HG03064 (cell line): ENCODE measurements at regions not wholly inside any gene's neighbourhood (a gene's known extent, or its start where the extent isn't known, plus 50 kb on each side); places are given as distances from the start of the nearest gene placed in this dataset.
"Not testable (repeated sequence)": the region's sequence is repeated elsewhere in the genome, so short reads cannot be mapped to it uniquely, and the experiment has no call there.

Source experiments
- ATAC-seq: cut with Tn5 transposase; IDR thresholded peaks from one replicate; pipeline ENCODE4 v1.9.1; 2021; ENCODE audit warnings: low read depth; ENCODE audit not compliant: unreplicated experiment

DNA sequence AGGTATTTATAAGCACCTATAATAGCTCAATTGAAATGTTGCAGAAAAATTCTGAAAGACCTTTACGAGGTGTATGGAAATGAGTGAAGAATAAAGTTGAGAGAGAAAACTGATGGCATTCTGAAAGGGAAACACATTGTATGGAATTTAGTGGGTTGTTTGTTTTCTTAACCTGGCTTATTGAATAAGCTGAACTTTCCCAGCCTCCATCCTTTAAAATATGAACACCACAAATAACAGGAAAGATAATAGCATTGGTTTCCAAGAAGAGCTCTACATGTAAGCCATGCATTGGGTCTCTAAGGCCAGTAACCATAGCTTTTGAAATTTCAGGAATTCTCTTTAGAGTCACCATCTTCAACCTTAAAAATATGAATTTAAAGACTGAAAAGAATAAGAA lies 709.0 kb downstream of the USP25 start:
- no peak for ATAC-seq

DNA sequence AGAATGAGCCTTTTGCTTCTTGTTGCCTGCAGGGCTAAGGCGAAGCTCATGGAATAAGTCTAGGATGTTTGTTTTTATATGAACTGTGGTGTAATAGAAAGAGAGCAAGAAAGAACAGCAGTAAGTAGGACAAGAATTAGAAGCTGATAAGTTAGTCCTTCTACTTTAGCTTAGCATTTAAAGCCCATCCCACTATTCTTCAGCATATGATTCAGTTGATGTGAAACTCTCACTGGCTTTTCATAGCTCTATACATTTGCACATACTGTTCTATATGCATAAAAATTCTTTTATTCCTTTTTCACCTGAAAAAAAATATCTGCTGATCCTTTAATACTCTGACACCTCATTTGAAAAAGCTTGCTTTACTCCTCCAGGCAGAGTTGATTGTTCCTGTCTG lies 712.0 kb downstream of the USP25 start:
- no peak for ATAC-seq

DNA sequence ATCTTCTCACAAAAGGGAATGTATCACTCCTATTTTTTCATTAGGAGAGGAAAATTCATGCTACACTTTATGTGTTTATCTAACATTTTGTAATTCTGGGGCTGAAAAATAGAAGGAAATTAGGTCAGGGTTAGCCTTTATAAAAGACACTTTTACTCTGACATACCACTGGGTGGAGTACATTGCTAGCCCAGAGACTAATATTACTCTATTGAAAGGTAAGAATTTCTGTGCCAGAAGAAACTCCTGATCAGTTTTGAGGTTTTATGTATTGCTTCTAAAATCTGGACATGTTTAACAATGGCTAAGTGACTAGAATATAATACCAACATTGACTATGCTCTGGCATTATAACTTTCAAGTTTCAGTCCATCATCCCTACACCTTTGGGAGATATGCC lies 724.6 kb downstream of the USP25 start:
- no peak for ATAC-seq

DNA sequence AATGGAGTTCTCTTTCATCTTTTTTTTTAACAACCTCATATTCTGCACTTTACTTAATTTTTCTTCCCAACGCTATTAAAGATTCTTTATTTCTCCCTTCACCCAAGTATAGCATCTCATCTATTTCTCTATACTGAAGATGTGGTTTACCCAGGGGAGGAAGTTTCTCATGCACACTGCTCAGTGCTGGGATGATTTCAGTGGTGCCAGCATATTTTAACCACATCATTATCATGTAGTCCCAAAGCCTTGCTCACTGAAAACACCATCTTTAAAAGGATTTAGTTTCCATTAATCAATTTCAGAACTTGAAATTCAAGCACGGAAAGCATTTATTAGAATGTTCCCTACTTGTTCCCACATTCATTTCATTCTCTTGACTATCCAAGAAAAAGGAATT lies 725.7 kb downstream of the USP25 start:
- no peak for ATAC-seq

DNA sequence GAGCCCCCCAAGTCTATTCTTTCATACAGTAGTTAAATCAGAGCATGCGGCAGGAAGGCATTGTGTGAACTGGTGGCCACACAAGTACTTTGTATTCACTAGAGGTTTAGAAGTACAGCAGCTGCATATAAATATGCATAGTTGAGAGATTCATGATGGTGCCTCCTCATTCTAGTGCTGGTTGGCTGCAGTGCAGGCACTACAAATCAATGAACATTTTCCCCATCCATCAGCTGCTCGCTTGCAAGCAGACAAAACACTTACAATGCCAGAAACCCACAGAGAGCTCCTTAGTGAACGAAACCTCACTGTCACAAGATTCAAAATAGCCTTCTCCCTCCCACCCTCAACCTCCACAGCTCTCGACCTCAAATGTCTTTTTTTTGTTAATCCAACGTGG lies 726.2 kb downstream of the USP25 start:
- no peak for ATAC-seq

DNA sequence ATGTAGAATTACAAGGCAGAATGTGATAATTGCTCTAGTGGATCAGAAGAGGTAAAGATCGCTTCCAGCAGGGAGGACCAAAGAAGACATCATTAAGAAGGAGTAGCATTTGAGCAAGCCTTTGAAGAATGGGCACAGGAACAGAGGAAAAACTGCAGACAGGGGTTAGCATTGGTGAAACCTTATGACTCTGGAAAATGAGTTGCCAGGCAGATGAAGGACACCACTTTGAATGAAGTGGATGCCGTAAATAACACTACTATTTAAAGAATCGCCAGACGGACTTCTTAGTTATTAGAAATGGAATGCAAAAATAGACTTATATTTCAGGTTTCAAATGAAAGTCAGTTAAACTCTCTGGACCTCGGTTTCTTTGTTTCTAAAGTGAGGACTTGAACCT lies 727.7 kb downstream of the USP25 start:
- no peak for ATAC-seq

DNA sequence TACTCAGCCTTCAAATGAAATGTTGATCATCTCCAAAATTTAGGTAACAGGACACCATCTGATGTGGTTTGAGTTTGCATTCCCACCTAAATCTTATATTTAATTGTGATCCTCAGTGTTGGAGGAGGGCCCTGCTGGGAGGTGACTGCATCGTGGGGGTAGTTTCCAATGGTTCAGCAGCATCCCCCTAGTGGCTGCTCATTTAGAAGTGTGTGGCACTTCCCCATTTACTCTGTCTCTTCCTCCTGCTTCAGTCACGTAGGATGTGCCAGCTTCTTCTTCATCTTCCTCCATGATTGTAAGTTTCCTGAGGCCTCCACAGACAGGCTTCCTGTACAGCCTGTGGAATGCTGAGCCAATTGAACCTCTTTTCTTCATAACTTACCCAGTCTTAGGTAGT lies 731.2 kb downstream of the USP25 start:
- no peak for ATAC-seq

DNA sequence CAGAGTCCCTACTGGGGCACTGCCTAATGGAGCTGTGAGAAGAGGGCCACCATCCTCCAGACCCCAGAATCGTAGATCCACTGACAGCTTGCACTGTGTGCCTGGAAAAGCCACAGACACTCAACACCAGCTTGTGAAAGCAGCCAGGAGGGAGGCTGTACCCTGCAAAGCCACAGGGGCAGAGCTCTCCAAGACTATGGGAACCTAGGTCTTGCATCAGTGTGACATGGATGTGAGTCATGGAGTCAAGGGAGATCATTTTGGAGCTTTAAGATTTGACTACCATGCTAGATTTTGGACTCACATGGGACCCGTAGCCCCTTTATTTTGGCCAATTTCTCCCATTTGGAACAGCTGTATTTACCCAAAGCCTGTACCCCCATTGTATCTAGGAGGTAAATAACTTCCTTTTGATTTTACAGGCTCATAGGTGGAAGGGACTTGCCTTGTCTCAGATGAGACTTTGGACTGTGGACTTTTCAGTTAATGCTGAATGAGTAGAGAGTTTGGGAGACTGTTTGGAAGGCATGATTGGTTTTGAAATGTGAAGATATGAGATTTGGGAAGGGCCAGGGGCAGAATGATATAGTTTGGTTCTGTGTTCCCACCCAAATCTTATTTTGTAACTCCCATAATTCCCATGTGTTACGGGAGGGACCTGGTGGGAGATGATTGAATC lies 734.6 kb downstream of the USP25 start:
- ATAC-seq: not testable (repeated sequence)

DNA sequence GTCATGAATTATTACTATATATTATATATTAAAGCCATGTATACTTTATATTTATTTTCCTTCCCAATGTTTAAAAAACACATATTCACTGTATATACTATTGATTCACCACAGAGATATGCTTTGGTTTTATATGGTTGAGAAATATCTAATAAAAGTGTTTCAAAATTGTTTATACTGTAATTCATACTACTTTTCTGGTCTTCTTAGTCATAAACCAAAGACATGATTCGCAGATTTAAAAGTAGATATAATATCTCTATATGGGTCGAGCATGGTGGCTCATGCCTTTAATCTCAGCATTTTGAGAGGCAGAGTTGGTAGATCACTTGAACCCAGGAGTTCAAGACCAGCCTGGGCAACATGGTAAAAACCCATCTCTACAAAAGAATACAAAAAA lies 738.4 kb downstream of the USP25 start:
- ATAC-seq: no peak

DNA sequence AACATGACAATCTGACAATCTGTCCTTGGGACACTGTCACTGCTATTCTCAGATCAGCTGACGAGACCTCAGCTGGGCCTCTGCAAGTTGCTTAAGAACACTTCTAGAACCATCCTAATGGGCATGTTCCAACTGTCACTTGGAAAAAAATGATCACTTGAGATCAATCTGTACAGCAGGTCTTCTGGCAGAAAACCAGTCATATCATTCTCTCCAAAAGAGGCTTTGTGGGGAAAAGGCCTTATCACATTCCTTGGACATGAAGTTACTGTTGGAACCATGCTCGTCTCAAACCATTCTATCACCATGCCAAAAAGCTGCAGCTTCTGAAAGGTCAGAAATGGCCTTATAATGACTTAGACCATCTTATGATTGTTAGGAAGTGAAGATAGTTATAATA lies 744.2 kb downstream of the USP25 start:
- ATAC-seq: no peak

DNA sequence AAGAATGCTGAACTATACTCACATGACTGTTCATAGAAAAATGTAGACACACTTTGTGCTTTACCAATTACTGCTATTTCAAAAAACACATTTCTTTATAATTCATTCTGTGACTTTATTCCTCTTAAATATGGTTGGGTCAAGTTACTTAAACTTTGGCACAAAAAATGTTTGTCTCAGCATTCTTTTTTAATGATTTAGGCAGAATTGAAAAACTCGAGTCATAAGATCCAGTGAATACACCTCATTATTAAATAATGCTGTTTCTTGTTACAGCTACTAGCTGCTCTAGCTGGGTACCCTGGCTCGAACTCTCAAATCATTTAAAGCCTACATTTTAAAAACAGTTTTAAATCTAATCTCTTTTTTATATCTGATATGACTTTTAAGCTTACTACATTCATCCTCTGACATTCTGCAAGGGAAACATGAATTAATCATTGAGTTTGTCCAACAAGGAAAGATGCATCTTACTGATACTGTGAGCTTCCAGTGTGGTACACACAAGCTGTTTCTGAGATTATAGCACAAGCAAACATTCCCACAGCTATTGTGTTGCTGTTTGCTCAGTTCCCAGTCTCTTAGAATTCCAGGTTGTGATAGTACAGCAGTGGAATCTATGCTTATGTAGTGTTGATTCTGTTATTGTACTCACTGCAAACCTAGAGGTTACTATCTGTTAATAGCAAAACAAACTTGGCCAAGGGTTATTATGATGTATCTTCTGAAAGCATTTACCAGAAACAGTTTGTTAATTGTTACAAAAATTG lies 746.5 kb downstream of the USP25 start:
- no peak for ATAC-seq

DNA sequence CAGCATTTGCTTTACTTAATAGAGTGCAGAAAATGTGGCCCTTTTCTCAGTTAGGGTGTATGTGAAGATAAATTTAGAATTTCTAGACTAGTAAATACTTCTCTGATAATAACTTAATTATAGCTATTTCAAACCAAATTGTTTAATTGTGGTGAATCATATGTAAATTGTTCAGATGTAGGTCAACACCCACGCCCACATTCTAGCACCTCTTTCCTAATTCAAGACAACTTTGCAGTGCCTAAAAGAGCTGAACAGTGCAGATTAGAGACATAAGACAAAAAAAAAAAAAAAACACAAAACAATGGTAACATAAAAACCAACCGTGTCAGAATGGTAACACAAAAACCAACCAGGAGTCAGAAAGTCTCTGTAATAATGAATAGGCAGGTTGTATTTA lies 758.3 kb downstream of the USP25 start:
- no peak for ATAC-seq

DNA sequence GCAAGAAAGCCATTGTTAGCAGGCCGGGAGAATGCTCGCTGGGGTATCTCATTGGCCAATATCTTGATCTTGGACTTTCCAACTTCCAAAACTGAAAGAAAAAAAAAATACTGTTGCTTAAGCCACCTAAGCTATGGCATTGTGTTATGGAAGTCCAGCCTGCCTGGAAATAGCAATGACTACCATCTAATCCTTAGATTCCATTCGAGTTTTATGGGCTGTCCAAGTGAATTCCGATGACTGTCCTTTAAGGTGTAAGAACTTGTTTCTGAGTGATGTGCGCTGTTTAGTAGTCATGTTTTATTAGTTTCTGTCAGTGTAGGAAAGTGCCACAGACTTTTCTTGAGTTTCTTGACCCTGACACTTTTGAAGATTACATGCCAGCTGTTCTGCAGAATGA lies 762.6 kb downstream of the USP25 start:
- no peak for ATAC-seq

DNA sequence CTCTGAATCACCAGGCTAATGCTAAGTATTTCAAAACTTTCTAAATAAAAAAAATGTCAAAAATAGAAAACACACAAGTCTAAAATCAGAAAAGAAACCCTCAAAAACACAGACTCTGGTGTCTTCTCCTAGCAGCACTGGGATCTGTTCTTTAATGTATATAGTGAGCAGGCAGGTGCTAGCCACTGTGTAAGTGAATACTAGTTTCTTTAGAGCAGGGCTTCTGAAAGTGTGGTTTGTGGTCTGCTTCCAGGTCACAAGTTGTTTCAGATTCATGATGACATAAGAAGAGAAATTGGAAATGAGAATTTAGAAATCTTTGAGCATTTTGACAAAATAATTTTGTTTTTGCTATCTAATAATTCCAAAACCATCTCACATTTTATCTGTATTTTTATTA lies 763.1 kb downstream of the USP25 start:
- ATAC-seq: no peak

DNA sequence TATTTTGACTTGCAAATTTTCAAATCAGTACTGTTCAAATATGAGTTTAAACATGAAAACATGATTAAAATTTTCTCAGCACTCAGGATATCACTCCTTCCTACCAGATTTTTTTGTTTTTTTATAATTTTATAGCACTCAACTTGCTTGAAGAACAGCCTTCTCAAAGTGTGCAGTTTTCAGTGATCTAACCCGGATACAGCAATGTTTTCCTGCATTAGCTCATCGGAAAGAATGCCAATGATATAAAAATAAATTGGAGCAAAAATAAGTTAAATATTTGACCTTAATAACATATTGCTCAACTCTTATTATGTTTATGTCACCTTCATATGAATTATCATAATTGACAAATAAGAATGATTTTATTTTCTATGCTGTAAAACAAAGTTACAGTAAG lies 766.8 kb downstream of the USP25 start:
- ATAC-seq: no peak

DNA sequence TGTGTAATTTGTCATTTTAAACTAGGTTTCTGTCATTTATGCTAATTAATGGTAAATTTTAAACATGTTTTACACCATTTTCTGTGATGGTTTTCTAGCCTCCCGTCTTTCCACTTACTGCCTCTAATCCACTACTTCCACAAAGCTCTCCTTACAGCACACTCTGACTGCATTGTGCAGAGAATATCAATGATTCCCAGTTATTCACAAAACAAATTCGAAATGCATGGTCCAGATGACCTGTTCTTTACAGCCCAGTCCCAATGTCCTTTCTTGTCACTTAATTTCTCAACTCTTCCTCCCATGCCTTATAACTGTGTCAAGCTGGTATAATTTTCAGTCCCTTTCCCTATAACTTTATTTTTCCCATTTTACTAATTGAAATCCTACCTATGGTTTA lies 770.5 kb downstream of the USP25 start:
- ATAC-seq: no peak

DNA sequence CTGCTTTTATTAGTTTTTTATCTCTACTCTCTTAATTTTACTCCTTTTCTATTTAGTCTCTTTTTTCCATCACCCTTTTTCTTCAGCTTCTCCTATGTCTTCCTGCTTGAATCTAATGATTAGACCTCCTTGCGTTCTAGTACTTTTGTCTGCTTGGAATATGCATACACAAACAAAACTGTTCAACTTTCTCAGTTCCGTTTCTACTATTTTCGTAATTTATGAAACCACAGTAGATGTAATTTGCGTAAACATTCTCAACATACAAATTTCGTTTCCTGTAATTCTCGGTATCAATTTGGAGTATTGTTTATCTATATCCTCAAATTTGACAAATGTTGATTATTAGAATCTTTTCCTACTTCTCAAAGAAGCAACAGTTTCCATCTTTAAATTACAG lies 772.5 kb downstream of the USP25 start:
- ATAC-seq: no peak

DNA sequence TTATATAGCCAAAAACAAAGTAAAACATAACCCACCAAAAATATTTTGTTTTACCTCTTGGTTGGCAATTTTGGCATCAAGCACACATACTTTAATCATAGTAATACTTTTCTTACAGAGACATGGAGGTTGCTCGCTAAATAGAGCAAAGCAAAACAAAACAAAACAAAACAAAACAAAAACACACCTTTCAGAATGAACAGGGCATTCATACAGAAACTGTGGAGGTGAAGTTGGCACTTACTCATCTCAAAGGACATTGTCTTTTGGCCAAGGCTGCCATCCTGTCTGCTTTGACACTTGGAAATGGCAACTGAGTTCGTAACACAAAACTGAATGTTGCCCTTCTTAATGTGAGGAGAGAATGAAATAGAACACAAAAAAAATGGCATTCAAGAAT lies 773.1 kb downstream of the USP25 start:
- no peak for ATAC-seq

DNA sequence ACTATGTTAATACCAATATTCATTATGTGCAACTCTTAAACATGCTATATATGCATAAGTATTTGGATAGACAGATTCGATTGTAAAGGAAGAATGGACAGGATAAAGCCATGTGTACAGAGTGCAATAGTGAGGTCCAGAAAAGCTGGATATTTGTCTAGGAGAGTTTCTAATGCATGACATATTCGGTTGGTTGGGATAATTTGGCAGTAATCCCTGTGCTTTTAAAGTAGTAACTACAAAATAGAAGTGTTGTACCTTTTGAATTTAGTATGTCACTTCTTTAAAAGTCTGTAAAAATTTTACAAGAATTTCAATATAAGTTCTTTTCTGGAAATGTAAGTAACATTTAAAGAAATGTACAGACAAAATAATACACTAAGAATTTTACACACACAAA lies 774.5 kb downstream of the USP25 start:
- ATAC-seq: no peak

DNA sequence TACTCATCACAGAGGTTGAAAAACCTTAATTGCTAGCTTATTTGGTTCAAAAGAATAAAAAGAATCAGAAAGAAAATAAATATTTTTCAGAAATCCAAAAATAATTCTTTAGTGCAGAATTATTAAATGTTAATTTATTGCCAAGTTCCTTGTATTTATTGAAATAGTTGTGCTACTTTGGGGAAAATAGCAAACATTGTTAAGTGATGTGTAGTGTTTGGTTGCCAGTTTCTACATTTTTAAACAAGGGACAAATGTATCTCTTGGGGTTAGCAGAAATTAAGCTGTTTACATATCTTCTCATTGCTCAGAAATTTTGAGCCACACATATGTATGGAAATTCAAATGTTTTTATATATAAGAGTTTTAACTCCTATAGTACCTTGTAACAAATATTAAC lies 775.0 kb downstream of the USP25 start:
- ATAC-seq: no peak

DNA sequence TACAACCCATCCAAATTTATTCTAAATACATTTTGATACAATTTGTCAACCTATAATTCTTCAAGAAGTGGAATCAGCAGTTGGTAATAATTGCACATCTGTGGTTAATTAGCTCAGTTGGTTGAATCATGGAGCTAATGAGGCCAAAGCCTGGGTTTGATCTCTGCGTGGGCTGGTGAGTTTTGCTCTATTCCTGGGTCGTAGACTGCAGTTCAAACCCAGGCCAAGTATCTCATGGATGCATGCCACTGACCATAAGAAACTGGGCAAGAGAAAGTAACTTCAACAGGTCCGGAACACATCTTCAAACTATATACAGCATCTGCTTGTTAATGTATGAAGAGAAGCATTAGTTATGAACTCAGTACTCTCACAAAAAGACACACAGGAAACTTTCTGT lies 779.7 kb downstream of the USP25 start:
- ATAC-seq: no peak

DNA sequence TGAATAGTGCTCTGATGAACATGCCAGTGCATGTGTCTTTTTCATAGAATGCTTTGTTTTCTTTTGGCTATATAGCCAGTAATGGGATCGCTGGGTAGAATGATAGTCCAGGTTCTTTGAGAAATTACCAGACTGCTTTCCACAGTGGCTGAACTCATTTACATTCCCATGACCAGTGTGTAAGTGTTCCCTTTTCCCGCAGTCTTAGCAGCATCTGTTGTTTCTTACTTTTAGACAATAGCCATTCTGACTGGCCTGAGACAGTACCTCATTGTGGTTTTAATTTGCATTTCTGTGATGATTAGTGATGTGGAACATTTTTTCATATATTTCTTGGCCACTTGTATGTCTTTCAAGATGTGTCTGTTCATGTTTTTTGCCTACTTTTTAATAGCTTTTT lies 784.5 kb downstream of the USP25 start:
- ATAC-seq: no peak
